Gastrocnemius medialis (tissue), 4 donors: ENCODE measurements at regions not wholly inside any gene's neighbourhood (a gene's known extent, or its start where the extent isn't known, plus 50 kb on each side); places are given as distances from the start of the nearest gene placed in this dataset.

Experiments used
- ATAC-seq, 2 donors: fragments of 150-250 bp; one replicate each; pipeline ENCODE4 v1.9.1; 2016
- DNase-seq, 2 donors: peaks; one replicate each; pipeline ENCODE4 v3.0.0-alpha.2; 2019
- H3K27ac ChIP-seq, 4 donors: fragments of 200-600 bp; sonication (generic); 1 replicate in 1 of 4; 2 replicates in 3 of 4; pipeline ENCODE4 v1.5.1; 2016 to 2018; ENCODE audit warnings: mild to moderate bottlenecking in 2 of 4, moderate library complexity in 1 of 4
- H3K27me3 ChIP-seq, 3 donors: fragments of 200-600 bp; sonication (generic) in 2 of 3; 1 replicate in 1 of 3; 2 replicates in 2 of 3; pipeline versions ENCODE4 v1.5.1 to v1.6.0; 2016 to 2019; ENCODE audit warnings: mild to moderate bottlenecking in 1 of 3, moderate library complexity in 1 of 3
- H3K36me3 ChIP-seq, 2 donors: fragments of 200-600 bp; sonication (generic) in 1 of 2; one replicate each; pipeline ENCODE4 v1.5.1; 2017 to 2018
- H3K4me1 ChIP-seq, 2 donors: fragments of 200-600 bp; sonication (generic) in 1 of 2; one replicate each; pipeline ENCODE4 v1.5.1; 2016 to 2017; ENCODE audit warnings: mild to moderate bottlenecking in 2 of 2
- H3K4me3 ChIP-seq, 4 donors: fragments of 200-600 bp; sonication (generic) in 3 of 4; 1 replicate in 1 of 4; 2 replicates in 3 of 4; pipeline ENCODE4 v1.5.1; 2016 to 2019; ENCODE audit warnings: mild to moderate bottlenecking in 2 of 4
- H3K9me3 ChIP-seq, 3 donors: fragments of 200-600 bp; sonication (generic) in 2 of 3; 1 replicate in 1 of 3; 2 replicates in 2 of 3; pipeline ENCODE4 v1.5.1; 2016 to 2019
- POLR2A ChIP-seq, 2 donors: fragments of 450-650 bp; IDR thresholded peaks; one replicate each; pipeline ENCODE4 v1.6.1; 2017; ENCODE audit warnings: antibody characterized with exemption in 2 of 2, mild to moderate bottlenecking in 2 of 2, moderate library complexity in 2 of 2
- in situ Hi-C, 4 donors: fragments of 200-750 bp; cut with MboI; loops; one replicate each; pipeline versions ENCODE4 v1.15.0 to v1.8.0; 2017; ENCODE audit warnings: low sequenced_read_pairs in 4 of 4
- intact Hi-C: fragments of 100-400 bp; cut with DNase I; formaldehyde crosslinking; loops from one replicate; pipeline ENCODE4 v1.15.1; 2023; ENCODE audit warnings: low total_unique reads
- TF ChIP-seq, protein P1 (sequence below), 5 experiments: fragments of 450-650 bp in 3 of 5; fragments of 200-600 bp in 2 of 5; sonication (generic) in 2 of 5; IDR thresholded peaks in 4 of 5; conservative IDR thresholded peaks in 1 of 5; 1 replicate in 4 of 5; 2 replicates in 1 of 5; pipeline ENCODE4 v1.5.1; 2016 to 2019; ENCODE audit warnings: antibody characterized with exemption in 5 of 5, mild to moderate bottlenecking in 3 of 5, moderate library complexity in 3 of 5

DNA sequence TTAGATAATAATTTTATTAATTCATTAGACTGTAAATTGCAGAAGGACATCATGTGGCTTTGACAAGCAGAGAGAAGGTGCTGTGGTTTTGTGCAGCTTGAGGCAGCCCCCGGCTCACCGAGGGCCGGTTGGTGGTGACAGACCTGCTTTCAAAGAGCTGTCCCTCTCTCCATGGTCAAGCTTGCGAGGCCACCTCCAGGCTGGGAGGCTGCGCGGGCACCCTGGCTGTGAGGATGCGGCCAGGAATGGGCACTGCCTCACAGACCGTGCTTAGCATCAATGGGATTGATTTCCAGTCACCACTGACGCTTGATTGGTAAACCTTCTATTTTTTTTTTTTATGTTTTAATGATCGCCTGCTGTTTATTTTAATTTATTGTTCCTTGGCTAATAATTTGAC lies 690.9 kb downstream of the GALR1 start:
- in situ Hi-C loops, result no loop called here
- H3K27ac ChIP-seq, result no peak overlapping the region
- intact Hi-C loops, result no loop called here
- no peaks in the 10 kb centered on the region for H3K27me3 ChIP-seq
- TF ChIP-seq, protein P1, sequence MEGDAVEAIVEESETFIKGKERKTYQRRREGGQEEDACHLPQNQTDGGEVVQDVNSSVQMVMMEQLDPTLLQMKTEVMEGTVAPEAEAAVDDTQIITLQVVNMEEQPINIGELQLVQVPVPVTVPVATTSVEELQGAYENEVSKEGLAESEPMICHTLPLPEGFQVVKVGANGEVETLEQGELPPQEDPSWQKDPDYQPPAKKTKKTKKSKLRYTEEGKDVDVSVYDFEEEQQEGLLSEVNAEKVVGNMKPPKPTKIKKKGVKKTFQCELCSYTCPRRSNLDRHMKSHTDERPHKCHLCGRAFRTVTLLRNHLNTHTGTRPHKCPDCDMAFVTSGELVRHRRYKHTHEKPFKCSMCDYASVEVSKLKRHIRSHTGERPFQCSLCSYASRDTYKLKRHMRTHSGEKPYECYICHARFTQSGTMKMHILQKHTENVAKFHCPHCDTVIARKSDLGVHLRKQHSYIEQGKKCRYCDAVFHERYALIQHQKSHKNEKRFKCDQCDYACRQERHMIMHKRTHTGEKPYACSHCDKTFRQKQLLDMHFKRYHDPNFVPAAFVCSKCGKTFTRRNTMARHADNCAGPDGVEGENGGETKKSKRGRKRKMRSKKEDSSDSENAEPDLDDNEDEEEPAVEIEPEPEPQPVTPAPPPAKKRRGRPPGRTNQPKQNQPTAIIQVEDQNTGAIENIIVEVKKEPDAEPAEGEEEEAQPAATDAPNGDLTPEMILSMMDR (IDR thresholded peaks at IDR 0.05 in 4 of 5, conservative IDR thresholded peaks at IDR 0.05 in 1 of 5), result no peak
- no peak for TF ChIP-seq POLR2A (IDR thresholded peaks at IDR 0.05)
- DNase-seq (no peak), ATAC-seq (no peak)
- H3K4me3 ChIP-seq, result no peak overlapping the region
- no peaks in the 10 kb centered on the region for H3K9me3 ChIP-seq
- no peaks in the 10 kb centered on the region for H3K4me1 ChIP-seq
- H3K36me3 ChIP-seq, result no peaks in the 10 kb centered on the region

DNA sequence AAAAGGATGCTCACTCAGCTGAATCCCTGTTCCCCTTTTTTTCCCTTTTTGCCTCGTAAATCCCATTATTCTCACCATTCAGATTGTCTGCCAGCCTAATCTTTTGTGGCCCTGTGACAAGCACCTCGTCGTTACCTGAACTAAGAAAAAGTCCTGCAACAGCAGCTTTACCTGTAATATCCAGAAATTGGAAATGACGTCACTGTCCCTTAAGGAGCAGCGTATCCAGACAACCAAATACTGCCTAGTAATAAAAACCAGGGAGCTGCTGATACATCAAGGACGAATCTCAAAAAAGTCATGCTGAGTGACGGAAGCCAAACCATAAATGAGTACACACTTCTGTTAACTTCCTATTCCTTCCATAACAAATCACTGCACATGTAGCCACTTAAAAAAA lies 694.9 kb downstream of the GALR1 start:
- Histone ChIP-seq H3K4me3 (no peak overlapping the region), H3K27ac (no peak overlapping the region), H3K4me1 (no peaks in the 10 kb centered on the region), H3K27me3 (no peaks in the 10 kb centered on the region), H3K36me3 (no peaks in the 10 kb centered on the region), H3K9me3 (no peaks in the 10 kb centered on the region)
- intact Hi-C loops, result no loop called here
- ATAC-seq, result no peak
- in situ Hi-C loops, result no loop called here
- no peak for DNase-seq
- TF ChIP-seq, protein P1 (IDR thresholded peaks at IDR 0.05 in 4 of 5, conservative IDR thresholded peaks at IDR 0.05 in 1 of 5), result no peak
- TF ChIP-seq POLR2A (IDR thresholded peaks at IDR 0.05), result no peak

DNA sequence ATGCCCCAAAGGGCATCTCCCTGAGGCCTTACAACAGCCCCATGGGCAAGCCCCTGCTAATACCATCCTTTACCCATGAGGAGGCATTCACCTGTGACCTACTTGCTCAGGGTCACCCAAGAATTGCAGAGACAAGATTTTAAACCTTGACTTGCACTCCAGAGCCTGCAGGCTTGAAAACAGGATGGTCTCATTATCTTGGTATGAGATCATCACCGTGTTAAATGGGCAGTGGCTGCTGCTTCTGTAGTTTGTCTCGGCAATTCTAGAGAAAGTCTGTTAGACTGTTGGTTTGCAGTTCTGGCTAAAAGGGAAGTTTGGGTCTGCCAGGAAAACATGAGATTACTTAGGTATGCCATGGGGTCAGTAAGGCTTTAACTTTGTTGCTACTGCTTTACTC lies 698.9 kb downstream of the GALR1 start:
- Histone ChIP-seq H3K27me3 (no peaks in the 10 kb centered on the region), H3K4me1 (no peaks in the 10 kb centered on the region), H3K9me3 (no peaks in the 10 kb centered on the region), H3K36me3 (no peaks in the 10 kb centered on the region), H3K27ac (no peak overlapping the region), H3K4me3 (no peak overlapping the region)
- intact Hi-C loops, result no loop called here
- in situ Hi-C loops, result no loop called here
- TF ChIP-seq, protein P1 (IDR thresholded peaks at IDR 0.05 in 4 of 5, conservative IDR thresholded peaks at IDR 0.05 in 1 of 5), result no peak
- TF ChIP-seq POLR2A (IDR thresholded peaks at IDR 0.05), result no peak
- ATAC-seq (no peak), DNase-seq (no peak)

DNA sequence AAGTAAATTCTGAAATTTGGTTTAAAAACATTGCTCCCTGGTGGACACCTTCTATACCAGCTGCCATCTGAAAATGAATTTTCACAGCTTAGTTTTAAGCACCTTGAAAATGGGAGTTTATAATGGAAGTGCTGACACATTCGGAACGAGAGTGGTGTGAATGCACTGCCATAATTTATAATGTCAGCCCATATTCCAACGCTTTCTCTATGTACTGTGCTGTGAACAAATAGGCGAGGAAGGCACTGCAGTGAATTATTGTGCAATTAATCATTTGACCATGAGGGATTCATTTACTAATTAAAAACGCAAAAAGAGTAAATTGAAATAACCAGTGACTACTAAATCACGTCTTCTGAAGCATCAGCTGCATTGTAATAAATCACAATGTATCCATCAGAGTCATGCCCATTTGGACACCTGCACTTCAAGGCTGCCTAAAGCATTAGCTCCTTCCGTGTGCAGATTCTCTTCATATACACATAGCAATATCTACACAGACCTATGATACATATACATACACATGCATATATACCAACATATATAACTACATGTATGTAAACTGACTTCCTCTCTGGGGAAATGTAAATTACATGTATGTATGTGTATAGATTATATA lies 699.8 kb downstream of the GALR1 start:
- Histone ChIP-seq H3K4me1 (no peaks in the 10 kb centered on the region), H3K27ac (no peak overlapping the region), H3K4me3 (no peak overlapping the region), H3K27me3 (no peaks in the 10 kb centered on the region), H3K9me3 (no peaks in the 10 kb centered on the region), H3K36me3 (no peaks in the 10 kb centered on the region)
- no peak for ATAC-seq
- in situ Hi-C loops (no loop called here), intact Hi-C loops (no loop called here)
- TF ChIP-seq, protein P1 (IDR thresholded peaks at IDR 0.05 in 4 of 5, conservative IDR thresholded peaks at IDR 0.05 in 1 of 5), result no peak
- no peak for TF ChIP-seq POLR2A (IDR thresholded peaks at IDR 0.05)
- DNase-seq, result no peak

DNA sequence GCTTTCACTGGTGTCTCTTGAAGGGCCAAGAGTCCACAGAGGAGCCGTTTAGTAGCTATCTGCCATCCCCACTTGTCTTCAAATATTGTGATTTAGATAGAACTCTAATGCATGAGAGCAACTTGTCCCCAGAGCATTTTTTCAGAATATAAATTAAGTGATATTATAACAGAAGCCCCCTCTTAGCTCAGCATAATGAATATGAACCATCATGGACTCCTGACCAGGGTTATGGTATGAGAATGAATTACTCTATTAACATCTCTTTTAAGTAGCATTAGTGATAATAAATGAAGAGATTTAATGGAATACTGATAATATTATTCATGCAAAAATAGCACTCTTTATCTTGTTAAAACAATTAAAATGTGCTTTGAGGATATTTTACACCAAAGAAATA lies 709.6 kb downstream of the GALR1 start:
- Histone ChIP-seq H3K4me3 (no peak overlapping the region), H3K36me3 (no peaks in the 10 kb centered on the region), H3K27ac (no peak overlapping the region), H3K9me3 (no peaks in the 10 kb centered on the region), H3K4me1 (no peaks in the 10 kb centered on the region), H3K27me3 (no peaks in the 10 kb centered on the region)
- intact Hi-C loops (no loop called here), in situ Hi-C loops (no loop called here)
- DNase-seq (no peak), ATAC-seq (no peak)
- TF ChIP-seq POLR2A (IDR thresholded peaks at IDR 0.05), result no peak
- TF ChIP-seq, protein P1 (IDR thresholded peaks at IDR 0.05 in 4 of 5, conservative IDR thresholded peaks at IDR 0.05 in 1 of 5), result no peak
